Mammary epithelial cell (primary cell): ENCODE measurements at regions not wholly inside any gene's neighbourhood (a gene's known extent, or its start where the extent isn't known, plus 50 kb on each side); places are given as distances from the start of the nearest gene placed in this dataset.

Experiments used
- CTCF ChIP-seq, 2 donors: IDR thresholded peaks in 1 of 2; conservative IDR thresholded peaks in 1 of 2; 2 replicates each; pipeline ENCODE4 v1.5.1; 2011 to 2012; ENCODE audit warnings: inconsistent platforms in 2 of 2, low read length in 2 of 2, mild to moderate bottlenecking in 2 of 2, control low read depth in 1 of 2, low read depth in 1 of 2; ENCODE audit not compliant: insufficient read depth in 1 of 2; ENCODE audit errors: extremely low read depth in 1 of 2
- EZH2 ChIP-seq: IDR thresholded peaks from 2 replicates; pipeline ENCODE4 v1.6.1; 2012; ENCODE audit warnings: low read length, inconsistent platforms, borderline replicate concordance

DNA sequence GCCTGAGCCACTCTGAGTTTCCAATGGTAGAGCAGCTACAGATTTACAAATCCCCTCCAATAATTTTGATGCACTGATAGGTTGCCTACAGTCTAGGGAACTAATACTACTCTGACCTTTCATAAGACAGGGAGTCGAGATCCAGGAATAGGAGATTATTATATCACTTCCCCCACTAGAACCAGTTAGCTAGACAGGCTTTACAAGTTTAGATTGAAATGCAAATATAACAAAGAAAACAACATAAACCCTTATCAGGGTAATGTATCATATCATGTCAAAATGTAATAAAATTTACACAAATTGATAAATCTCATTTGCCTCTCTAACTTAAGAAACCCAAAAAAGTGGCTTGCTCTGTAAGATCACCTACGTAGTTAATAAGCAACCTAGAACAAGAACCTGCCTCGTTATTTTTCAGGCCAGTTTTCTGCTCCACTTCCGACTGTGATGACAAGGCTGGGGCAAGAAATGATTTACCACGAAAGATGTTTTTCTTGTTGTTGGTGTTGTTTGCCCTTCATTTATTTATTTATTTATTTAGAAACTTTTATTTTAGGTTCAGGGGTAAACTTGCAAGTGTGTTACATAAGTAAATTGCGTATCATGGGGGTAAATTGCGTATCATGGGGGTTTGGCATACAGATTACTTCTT lies 504.2 kb upstream of the ID4 start:
- TF ChIP-seq CTCF (conservative IDR thresholded peaks at IDR 0.05 in 1 of 2, IDR thresholded peaks at IDR 0.05 in 1 of 2; ENCODE audit: extremely low read depth in 1 of 2, insufficient read depth in 1 of 2, low read depth in 1 of 2, low read length in 2 of 2) (no peak), EZH2 (no peak)
